Uterus (tissue), 2 donors: ENCODE measurements at regions not wholly inside any gene's neighbourhood (a gene's known extent, or its start where the extent isn't known, plus 50 kb on each side); places are given as distances from the start of the nearest gene placed in this dataset.

ENCODE experiments used
- POLR2A ChIP-seq, 2 donors: fragments of 450-650 bp; IDR thresholded peaks; one replicate each; pipeline ENCODE4 v1.6.1; 2016; ENCODE audit warnings: antibody characterized with exemption in 2 of 2, mild to moderate bottlenecking in 1 of 2, moderate library complexity in 1 of 2
- TF ChIP-seq, protein P1 (sequence below), 4 experiments: fragments of 200-600 bp in 2 of 4; fragments of 450-650 bp in 2 of 4; sonication (generic) in 2 of 4; IDR thresholded peaks; one replicate each; pipeline ENCODE4 v1.5.1; 2016 to 2019; ENCODE audit warnings: antibody characterized with exemption in 4 of 4, mild to moderate bottlenecking in 2 of 4, moderate library complexity in 1 of 4

DNA sequence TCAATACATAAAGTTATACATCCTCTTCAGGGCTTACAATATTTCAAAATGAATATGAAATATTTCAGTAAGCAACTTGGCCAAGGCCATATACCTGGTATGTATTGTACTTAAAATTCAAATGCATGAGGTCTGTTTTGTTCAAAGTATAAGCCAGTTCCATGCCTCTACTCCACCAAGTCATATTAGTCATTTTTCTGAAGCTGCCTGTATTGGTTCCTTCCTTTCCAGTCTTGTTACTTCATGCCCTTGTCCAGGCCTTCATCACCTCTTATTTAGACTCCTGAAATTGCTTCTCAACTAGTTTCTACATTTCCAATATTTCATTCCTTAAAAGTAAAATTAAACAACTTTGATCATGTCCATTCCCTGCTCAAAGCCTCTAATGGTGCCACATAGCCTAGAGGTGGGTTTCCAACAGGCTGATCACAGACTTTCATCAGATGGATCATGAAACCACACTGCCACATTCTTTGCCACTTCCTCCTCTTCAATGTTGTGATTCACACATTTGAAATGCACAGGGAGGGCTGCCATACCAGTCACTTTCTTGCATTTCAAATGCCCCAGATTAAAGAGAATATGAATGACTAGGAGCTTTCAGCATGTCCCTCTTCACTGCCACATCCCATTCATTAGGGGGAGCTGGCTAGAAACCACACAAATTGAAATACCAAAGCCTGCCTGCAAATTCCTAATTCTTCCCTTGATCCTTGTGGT is 424.1 kb upstream of the DACH1 start:
- TF ChIP-seq, protein P1, sequence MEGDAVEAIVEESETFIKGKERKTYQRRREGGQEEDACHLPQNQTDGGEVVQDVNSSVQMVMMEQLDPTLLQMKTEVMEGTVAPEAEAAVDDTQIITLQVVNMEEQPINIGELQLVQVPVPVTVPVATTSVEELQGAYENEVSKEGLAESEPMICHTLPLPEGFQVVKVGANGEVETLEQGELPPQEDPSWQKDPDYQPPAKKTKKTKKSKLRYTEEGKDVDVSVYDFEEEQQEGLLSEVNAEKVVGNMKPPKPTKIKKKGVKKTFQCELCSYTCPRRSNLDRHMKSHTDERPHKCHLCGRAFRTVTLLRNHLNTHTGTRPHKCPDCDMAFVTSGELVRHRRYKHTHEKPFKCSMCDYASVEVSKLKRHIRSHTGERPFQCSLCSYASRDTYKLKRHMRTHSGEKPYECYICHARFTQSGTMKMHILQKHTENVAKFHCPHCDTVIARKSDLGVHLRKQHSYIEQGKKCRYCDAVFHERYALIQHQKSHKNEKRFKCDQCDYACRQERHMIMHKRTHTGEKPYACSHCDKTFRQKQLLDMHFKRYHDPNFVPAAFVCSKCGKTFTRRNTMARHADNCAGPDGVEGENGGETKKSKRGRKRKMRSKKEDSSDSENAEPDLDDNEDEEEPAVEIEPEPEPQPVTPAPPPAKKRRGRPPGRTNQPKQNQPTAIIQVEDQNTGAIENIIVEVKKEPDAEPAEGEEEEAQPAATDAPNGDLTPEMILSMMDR (IDR thresholded peaks at IDR 0.05): no peak
- TF ChIP-seq POLR2A (IDR thresholded peaks at IDR 0.05): no peak
